GM23248 (cell line): ENCODE measurements at regions not wholly inside any gene's neighbourhood (a gene's known extent, or its start where the extent isn't known, plus 50 kb on each side); places are given as distances from the start of the nearest gene placed in this dataset.

Experiments
- EZH2 ChIP-seq: fragments of 200-600 bp; sonication (generic); IDR thresholded peaks from 2 replicates; pipeline ENCODE4 v1.6.1; 2018; ENCODE audit warnings: antibody characterized with exemption, mild to moderate bottlenecking; ENCODE audit not compliant: insufficient read depth, poor library complexity, severe bottlenecking
- EZH2phosphoT487 ChIP-seq: fragments of 200-600 bp; sonication (generic); IDR thresholded peaks from 2 replicates; pipeline ENCODE4 v1.6.1; 2018; ENCODE audit warnings: antibody characterized with exemption, moderate library complexity, mild to moderate bottlenecking, low read depth; ENCODE audit not compliant: insufficient read depth

GRCh38 chr11:96681019-96681716, 291.4 kb downstream of the JRKL start:
- TF ChIP-seq EZH2 (no peak), EZH2phosphoT487 (no peak)
